ENCODE measurements at regions not wholly inside any gene's neighbourhood (a gene's known extent, or its start where the extent isn't known, plus 50 kb on each side); places are given as distances from the start of the nearest gene placed in this dataset.

- DNase-seq (ENCODE audit: low spot score), result no peak
Measured at GRCh38 chr12:114740448-114740847, 56.5 kb upstream of the TBX3 start.

- no peak for DNase-seq (ENCODE audit: low spot score)
Measured at GRCh38 chr12:114738460-114739184, 54.6 kb upstream of the TBX3 start.

GRCh38 chr12:114735680-114736374, 51.9 kb upstream of the TBX3 start:
- no peak for DNase-seq (ENCODE audit: low spot score)

GRCh38 chr12:114735011-114735410, 51.0 kb upstream of the TBX3 start:
- DNase-seq (ENCODE audit: low spot score), result no peak

- DNase-seq (ENCODE audit: low spot score), result no peak
Measured at GRCh38 chr12:114733919-114734318, 49.9 kb upstream of the TBX3 start.

Data from globus pallidus (tissue), 1 donor.